ENCODE measurements at regions not wholly inside any gene's neighbourhood (a gene's known extent, or its start where the extent isn't known, plus 50 kb on each side); places are given as distances from the start of the nearest gene placed in this dataset.

GRCh38 chr5:79856456-79857055 lies 134.5 kb downstream of the MTX3 start:
- Histone ChIP-seq H3K9me3 (ENCODE audit: insufficient read depth, low read depth, low read length) (no peaks in the 10 kb centered on the region), H3K4me3 (ENCODE audit: low read length, poor library complexity, severe bottlenecking) (no peak overlapping the region), H3K4me1 (ENCODE audit: insufficient read depth, low read length, poor library complexity, severe bottlenecking) (no peaks in the 10 kb centered on the region), H3K4me2 (ENCODE audit: low read depth, low read length, poor library complexity, severe bottlenecking) (no peak overlapping the region), H3K36me3 (ENCODE audit: insufficient read depth, low read length) (no peaks in the 10 kb centered on the region), H3F3A (ENCODE audit: low read depth) (no peaks in the 10 kb centered on the region), H3K27me3 (ENCODE audit: insufficient read depth, low read length, poor library complexity, severe bottlenecking) (no peaks in the 10 kb centered on the region), H3K79me2 (ENCODE audit: insufficient read depth, low read length) (no peaks in the 10 kb centered on the region), H2AFZ (ENCODE audit: low read length) (no peak overlapping the region), H3K9me2 (replicated peaks; ENCODE audit: low read depth, low read length) (no peaks in the 10 kb centered on the region), H4K20me1 (ENCODE audit: insufficient read depth, low read length, poor library complexity, severe bottlenecking) (no peaks in the 10 kb centered on the region), H3K9ac (ENCODE audit: low read depth, low read length, poor library complexity, severe bottlenecking) (no peak overlapping the region)
- no peak for TF ChIP-seq EZH2phosphoT487 (IDR thresholded peaks at IDR 0.05; ENCODE audit: borderline replicate concordance)
- no peak for TF ChIP-seq CTCF (conservative IDR thresholded peaks at IDR 0.05; ENCODE audit: low read length)

GRCh38 chr5:79853676-79854418 lies 137.2 kb downstream of the MTX3 start:
- TF ChIP-seq EZH2phosphoT487 (IDR thresholded peaks at IDR 0.05; ENCODE audit: borderline replicate concordance) (no peak), CTCF (conservative IDR thresholded peaks at IDR 0.05; ENCODE audit: low read length) (peak; percentile 38)
- no peaks in the 10 kb centered on the region for H3K36me3 ChIP-seq (ENCODE audit: insufficient read depth, low read length)
- H3K9me2 ChIP-seq (replicated peaks; ENCODE audit: low read depth, low read length) = no peaks in the 10 kb centered on the region
- no peaks in the 10 kb centered on the region for H3K27me3 ChIP-seq (ENCODE audit: insufficient read depth, low read length, poor library complexity, severe bottlenecking)
- no peak overlapping the region for H3K4me3 ChIP-seq (ENCODE audit: low read length, poor library complexity, severe bottlenecking)
- no peak overlapping the region for H2AFZ ChIP-seq (ENCODE audit: low read length)
- H3K9ac ChIP-seq (ENCODE audit: low read depth, low read length, poor library complexity, severe bottlenecking) = no peak overlapping the region
- H3K9me3 ChIP-seq (ENCODE audit: insufficient read depth, low read depth, low read length) = no peaks in the 10 kb centered on the region
- H3K79me2 ChIP-seq (ENCODE audit: insufficient read depth, low read length) = no peaks in the 10 kb centered on the region
- H3K4me1 ChIP-seq (ENCODE audit: insufficient read depth, low read length, poor library complexity, severe bottlenecking) = no peaks in the 10 kb centered on the region
- H3F3A ChIP-seq (ENCODE audit: low read depth) = no peaks in the 10 kb centered on the region
- no peak overlapping the region for H3K4me2 ChIP-seq (ENCODE audit: low read depth, low read length, poor library complexity, severe bottlenecking)
- H4K20me1 ChIP-seq (ENCODE audit: insufficient read depth, low read length, poor library complexity, severe bottlenecking) = no peaks in the 10 kb centered on the region

GRCh38 chr5:79853028-79853427 lies 138.0 kb downstream of the MTX3 start:
- TF ChIP-seq CTCF (conservative IDR thresholded peaks at IDR 0.05; ENCODE audit: low read length) (no peak), EZH2phosphoT487 (IDR thresholded peaks at IDR 0.05; ENCODE audit: borderline replicate concordance) (no peak)
- Histone ChIP-seq H3K36me3 (ENCODE audit: insufficient read depth, low read length) (no peaks in the 10 kb centered on the region), H3K9ac (ENCODE audit: low read depth, low read length, poor library complexity, severe bottlenecking) (no peak overlapping the region), H3K79me2 (ENCODE audit: insufficient read depth, low read length) (no peaks in the 10 kb centered on the region), H3K9me2 (replicated peaks; ENCODE audit: low read depth, low read length) (no peaks in the 10 kb centered on the region), H3K4me3 (ENCODE audit: low read length, poor library complexity, severe bottlenecking) (no peak overlapping the region), H3K4me1 (ENCODE audit: insufficient read depth, low read length, poor library complexity, severe bottlenecking) (no peaks in the 10 kb centered on the region), H2AFZ (ENCODE audit: low read length) (no peak overlapping the region), H3F3A (ENCODE audit: low read depth) (no peaks in the 10 kb centered on the region), H4K20me1 (ENCODE audit: insufficient read depth, low read length, poor library complexity, severe bottlenecking) (no peaks in the 10 kb centered on the region), H3K9me3 (ENCODE audit: insufficient read depth, low read depth, low read length) (no peaks in the 10 kb centered on the region), H3K27me3 (ENCODE audit: insufficient read depth, low read length, poor library complexity, severe bottlenecking) (no peaks in the 10 kb centered on the region), H3K4me2 (ENCODE audit: low read depth, low read length, poor library complexity, severe bottlenecking) (no peak overlapping the region)

All from Loucy (cell line).